Fibroblast of upper back skin (primary cell): ENCODE measurements at regions not wholly inside any gene's neighbourhood (a gene's known extent, or its start where the extent isn't known, plus 50 kb on each side); places are given as distances from the start of the nearest gene placed in this dataset.
"Not testable (repeated sequence)": the region's sequence is repeated elsewhere in the genome, so short reads cannot be mapped to it uniquely, and the experiment has no call there.

Experiments used
- DNase-seq: peaks from one replicate; pipeline ENCODE4 v3.0.0-alpha.2; 2013

DNA sequence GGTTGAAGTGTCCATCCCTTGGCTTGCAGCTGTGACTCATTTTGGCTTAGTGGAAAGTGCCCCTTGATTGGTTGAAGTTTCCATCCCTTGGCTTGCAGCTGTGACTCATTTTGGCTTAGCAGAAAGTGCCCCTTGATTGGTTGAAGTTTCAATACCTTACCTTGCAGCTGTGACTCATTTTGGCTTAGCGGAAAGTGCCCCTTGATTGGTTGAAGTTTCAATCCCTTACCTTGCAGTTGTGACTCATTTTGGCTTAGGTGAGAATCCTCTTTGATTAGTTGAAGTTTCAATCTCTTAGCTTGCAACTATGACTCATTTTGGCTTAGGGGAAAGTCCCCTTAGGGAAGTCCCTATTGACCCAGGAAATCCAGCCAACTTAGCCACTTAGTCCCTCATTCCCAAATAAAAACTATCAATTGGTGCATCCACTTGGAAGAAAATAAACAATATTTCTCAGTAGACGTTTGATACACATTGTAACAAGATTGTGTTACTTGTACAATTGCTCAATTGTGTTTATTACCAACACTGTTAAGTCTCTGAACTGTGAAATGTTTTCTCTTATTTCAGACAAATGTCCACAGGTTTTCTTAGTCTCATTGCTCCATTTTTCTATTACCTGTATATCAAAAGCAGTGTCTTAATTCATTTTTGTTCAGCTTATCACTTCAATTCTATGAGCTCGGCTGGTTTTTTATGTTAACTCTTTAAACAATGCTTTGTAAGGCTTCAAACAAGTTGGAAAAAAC lies 2308.8 kb upstream of the ACO1 start:
- DNase-seq: no peak

DNA sequence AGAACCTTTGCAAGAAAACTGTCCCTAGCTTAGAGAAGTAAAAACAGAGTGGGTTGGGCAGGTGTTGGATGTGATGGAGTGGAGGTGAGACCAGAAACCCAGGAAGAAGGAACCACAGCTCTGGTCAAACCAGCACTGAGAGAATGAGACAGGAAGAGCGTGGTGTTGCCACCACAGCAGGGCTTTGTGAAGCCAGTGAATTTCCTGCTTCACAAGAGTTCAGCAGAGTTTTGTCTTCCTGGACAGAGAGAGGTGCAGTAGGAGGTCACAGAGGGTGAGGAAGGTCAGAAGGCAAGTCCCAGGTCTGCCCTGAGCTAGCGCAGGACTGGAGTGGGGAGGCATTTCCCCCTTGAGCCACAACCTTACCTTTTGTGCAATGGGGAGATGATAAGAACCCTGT lies 2306.2 kb upstream of the ACO1 start:
- DNase-seq: no peak

DNA sequence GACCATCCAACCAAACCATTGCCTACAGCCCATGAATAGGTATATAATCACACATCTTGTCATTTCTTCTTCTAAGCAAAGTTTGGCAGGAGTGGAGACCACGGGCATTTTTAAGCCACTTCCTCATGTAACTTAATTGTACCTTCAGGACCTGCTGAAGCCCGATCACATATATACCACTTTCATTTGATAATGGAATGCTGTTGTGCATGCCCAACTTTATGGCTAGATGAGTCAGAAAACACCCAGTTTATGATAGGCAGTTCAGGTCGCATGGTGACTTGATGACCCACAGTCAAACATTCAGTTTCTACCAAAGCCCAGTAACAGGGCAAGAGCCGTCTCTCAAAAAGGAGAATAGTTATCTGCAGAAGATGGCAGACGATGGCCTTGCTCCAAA lies 2295.0 kb upstream of the ACO1 start:
- no peak for DNase-seq

DNA sequence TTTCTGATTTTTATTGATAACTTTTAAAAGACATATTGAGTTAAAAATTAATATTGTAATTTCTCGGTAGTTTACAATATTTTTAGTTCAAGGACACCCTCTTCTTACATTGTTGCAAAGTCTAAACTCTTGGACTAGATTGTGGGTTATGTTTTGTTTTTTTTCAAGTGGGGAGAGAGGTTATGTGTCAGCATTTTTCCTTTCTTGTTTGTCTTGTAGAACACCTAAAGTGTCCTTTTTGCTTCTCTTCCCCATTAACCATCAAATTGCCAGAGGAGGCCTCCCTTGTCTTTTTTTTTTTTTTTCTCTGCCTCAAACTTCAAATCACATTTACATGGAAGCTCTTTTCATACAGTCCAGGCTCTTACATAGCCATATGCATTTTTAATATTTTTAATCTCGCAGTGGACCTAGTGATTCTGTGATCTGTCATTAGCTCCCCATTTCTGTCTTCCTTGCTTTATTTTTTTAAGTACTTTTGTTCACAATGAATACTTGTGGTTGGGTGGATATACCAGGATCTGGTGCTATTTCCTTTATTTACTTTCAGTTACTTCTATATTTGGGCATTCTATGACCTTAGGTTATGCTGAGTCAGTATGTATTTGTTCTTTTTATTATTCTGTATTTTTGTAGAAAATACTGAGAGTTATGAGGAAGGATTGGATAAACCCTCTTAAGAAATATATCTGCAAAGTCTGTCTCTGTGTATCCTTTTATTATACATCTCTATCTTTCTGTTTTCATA lies 2280.6 kb upstream of the ACO1 start:
- no peak for DNase-seq

DNA sequence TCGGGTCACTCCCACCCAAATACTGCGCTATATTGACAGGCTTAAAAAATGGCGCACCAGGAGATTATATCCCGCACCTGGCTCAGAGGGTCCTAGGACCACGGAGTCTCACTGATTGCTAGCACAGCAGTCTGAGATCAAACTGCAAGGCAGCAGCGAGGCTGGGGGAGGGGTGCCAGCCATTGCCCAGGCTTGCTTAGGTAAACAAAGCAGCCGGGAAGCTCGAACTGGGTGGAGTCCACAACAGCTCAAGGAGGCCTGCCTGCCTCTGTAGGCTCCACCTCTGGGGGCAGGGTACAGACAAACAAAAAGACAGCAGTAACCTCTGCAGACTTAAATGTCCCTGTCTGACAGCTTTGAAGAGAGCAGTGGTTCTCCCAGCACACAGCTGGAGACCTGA lies 2277.3 kb upstream of the ACO1 start:
- not testable (repeated sequence) for DNase-seq

DNA sequence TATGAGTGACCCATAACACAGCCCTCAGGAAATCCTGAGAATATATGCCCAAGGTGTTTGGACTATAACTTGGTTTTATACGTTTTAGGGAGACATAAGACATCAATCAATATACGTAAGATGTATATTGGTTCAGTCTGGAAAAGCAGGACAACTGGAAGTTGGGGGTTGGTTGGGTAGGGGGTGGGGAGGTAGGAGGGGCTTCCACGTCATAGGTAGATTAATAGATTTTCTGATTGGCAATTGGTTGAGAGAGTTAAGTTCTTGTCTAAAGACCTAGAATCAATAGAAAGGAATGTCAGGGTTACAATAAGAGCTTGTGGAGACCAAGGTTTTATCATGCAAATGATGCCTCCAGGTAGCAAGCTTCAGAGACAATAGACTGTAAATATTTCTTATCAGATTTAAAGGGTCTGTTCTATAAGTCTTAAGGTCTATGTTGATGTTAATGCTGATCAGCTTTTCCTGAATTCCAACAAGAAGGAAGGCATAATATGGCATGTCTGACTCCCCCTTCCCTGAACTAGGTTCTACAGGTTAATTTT lies 2267.7 kb upstream of the ACO1 start:
- no peak for DNase-seq

DNA sequence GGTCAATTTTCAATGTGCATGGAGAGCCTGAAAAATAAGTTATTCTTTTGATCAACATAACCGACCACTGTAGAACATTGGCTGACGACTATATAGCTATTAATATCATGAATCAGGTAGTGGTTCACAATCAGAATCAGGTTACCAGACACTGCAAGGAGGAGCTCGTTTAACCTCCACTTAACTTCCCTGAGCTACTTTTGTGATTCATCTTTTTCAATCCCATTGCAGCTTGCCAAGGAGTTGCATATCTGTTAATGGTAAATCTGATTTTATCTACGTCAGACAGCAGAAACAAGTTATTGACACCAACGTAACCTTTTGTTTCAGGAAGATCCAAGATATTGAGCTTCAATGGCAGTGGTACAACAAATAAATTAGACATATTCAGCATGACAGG lies 2263.8 kb upstream of the ACO1 start:
- no peak for DNase-seq

DNA sequence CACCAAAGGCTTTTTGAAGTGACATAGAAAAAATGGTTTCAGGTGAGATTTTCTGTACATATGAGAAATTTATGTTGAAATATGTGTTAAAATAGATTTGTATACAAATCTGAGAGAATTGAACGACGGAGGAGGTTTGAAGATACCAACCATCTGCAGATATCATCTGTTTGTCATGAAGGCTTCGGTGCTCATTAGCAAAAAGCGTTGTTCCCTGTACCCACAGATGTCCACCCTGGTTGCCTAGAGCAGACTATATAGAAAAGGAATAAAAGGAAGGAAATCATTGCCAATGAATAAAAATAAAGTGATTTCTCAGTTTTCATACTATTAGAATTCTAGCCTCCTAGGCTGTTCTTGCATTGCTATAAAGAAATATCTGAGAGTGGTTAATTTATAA lies 2262.8 kb upstream of the ACO1 start:
- DNase-seq: no peak

DNA sequence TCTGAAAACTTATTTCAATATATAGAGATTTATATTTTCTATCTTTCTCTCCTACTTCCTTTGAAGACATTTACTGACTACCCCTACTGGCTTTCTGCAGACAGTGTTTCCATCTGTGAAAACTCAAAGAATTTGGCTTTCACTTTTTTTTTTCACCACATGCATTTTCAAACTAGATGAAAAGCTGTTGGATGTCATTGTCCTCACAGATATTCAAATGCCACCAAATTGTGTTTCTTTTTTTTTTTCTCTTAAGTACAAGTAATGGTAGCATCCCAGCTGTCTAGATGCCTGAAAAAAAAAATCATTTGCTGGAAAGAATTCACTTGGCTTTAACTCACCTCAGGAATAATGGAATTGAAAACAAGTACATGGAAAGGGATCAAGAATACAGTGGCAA lies 2258.6 kb upstream of the ACO1 start:
- no peak for DNase-seq

DNA sequence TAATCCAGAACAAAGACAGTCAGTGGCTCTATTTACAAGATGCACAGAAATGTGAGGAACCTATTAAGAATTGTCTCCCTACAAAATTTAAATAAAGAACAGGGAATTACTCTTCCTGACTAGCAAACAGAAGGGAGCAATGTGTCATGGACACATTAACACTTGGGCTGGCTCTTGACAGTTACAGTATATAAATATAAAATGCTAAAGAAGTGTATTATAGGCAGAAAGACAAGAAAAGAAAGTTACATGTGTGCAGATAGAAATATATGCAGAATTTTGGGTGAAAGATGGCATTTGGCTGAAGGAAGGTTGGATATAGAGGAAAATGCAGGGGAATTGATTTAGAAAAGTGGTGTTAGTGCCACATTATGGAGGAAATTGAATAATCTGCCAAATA lies 2257.1 kb upstream of the ACO1 start:
- DNase-seq: no peak

DNA sequence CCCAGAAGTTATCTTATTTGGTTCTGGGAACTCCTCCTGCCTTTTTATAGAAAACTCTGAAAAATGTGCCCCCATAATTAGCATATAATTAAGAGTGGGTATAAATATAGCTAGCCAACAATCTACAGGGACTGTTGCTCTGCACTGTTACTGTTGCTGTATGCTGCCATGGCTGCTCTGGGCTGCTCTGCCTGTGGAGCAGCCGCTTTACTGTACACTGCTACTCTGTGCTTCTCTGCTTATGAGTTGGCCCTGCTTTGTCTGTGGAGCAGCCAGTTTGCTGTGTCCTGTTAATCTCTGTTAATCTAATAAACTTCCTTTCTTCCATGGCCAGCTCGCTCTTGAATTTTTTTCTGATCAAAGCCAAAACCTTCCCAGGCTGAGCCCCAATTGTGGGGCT lies 2244.0 kb upstream of the ACO1 start:
- DNase-seq: no peak

DNA sequence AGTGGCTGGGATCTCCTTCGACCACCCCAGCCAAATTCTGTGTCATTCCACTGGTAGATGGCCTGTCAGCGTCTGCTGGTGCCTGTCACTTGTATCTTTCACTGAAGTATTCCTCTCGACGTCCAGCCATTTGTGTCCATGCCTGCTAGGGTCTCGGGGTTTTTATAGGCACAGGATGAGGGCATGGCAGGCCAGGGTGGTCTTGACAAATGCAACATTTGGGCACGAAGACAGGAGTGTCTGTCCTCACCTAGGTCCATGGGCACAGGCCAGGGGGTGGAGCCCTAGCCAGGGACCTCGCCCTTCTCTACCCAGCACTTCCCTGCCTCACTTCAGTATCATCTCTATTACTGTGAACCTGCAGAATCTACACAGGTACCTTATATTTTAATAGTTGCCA lies 2223.9 kb upstream of the ACO1 start:
- no peak for DNase-seq

DNA sequence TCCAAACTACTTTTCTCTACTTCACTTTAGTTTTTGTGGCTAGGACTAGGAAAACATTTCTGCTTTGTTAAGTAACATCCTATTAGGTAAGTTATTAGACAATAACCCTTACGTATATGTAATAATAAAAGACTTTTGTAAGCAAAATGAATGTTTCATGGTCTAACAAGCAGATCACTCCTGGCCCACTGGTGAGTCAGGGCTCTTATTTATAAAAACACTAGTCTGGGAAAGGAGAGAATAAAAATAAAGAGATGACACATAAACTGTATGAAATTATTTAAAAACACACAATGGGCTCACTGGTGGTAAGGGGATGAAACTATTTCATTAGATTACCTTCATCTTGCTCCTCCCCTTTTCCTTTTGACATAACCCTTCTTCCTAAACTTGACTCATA lies 2212.2 kb upstream of the ACO1 start:
- no peak for DNase-seq

DNA sequence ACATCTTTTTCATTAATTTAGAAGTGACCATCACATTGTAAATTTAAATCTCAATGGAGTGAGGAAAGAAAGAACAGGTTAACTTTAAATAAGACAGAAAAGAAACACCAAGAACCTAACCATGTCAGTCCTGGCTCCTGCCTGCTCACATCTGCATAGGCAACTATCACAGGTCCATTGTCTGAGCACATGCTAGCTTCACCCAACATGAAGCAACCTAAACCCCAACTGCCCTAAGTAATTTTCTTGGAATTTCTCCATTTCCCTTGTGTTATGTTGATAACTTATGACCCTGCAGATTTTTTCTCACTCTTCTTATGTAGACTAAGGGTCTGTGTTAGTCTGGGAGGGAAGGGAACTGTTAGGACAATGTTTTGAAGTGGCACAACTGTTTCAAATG lies 2205.8 kb upstream of the ACO1 start:
- no peak for DNase-seq

DNA sequence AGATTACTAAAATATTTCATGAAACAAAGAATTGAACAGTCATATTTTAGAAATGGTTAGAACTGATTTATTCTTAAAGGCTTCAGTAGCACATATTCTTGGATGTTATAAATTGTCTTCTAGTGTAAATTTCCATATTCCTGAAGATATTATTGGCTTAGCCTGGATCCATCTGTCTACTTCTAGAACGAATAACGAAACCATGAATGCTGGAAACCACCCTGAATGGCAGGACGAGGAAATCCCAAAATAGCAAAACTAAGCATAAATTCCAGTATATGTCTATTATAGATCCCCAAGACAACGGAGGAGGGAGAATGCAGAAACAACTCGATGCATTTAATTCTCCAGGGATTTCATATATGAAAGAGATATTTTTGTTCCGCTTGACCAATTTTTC lies 2191.0 kb upstream of the ACO1 start:
- no peak for DNase-seq

DNA sequence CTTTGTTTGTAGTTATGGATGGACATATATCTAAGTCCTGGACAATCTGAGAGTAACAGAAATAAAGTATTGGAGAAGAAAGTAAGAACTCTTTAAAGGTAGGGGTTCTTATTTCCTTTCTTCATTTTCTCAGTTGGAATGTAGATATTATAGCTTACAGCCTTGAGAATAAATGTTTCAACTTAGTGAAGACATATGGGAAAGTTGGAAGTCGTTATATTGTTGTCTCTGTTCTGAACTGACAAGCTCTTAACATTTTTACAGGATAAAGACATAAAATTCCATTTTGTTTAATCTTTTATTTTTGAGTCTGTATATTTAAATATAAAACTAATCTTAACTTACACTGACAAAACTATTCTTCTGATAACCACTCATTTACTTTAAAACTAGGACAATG lies 2187.5 kb upstream of the ACO1 start:
- DNase-seq: no peak

DNA sequence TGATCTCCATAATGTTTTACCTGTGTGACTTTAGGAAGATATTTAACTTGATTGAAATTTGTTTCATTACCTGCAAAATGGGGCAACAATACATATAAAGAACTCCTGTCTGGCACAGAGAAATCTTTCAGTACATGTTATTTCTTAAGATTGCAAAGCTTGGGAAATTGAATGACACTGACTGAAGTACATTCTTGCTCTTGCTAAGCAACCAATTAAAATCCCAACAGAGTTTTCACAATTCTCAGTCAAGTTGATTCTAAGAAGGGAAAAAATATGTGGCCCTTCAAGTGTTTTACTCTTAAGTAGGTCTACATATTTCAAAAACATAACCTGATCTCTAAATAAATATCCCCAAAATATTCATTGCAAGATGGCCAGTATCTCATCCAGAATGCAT lies 2187.0 kb upstream of the ACO1 start:
- no peak for DNase-seq

DNA sequence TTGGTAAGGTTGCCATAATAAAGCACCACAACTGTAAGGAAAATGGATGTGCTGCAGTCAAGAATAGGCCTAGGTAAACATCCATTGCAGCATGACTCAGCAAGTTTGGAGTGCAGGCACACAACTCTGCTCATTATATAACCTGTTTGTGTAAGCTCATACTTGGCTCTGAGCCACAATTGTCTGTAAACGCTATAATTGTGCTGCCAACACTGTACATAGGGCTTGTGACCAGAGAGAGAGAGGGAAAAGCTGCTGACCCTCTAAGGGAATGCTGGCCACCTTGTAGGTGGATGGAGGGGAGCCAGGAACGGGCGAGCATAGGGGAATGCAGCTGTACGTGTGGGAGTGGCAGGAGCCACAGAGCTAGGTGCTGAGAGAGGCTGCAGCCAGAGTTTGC lies 2186.5 kb upstream of the ACO1 start:
- no peak for DNase-seq

DNA sequence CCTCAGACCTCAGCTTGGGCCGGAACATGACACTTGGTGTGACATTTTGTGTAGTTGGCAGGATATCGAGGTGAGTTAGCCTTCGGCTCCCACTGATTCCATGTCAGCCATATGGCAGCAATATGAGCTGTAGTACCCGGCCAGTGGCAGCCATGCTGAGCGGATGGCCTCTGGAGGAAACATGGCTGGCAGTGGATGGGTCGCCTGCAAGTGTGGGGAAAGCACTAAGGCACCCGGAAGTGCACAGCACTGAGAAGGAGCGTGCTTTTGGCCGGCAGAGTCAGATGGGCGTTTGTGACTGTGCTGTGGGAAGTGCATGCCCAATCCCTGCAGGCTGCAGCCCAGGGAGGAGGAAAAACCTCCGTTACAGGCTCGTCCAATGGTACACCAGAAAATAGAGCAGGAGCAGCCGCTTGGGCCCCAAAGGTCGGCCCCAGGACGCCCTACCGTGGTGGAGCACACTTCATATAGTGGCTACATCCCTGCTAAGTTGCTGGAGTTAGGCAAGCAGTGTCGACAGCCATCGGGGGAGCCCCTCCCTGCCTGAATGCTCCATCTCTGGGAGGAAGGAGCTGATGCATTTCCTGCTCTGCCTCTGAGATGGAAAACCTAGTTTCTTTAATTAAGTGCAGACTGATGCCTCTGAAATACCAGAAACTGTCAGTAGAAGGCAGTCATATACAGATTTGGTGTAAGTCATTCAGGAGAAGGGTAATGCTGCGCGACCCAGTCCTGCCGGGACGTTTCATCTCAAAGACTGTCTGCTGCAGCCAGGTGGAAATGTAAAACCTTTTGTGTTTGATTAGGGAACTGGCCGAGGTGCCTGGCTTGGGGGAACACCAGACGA lies 2185.8 kb upstream of the ACO1 start:
- DNase-seq: no peak

DNA sequence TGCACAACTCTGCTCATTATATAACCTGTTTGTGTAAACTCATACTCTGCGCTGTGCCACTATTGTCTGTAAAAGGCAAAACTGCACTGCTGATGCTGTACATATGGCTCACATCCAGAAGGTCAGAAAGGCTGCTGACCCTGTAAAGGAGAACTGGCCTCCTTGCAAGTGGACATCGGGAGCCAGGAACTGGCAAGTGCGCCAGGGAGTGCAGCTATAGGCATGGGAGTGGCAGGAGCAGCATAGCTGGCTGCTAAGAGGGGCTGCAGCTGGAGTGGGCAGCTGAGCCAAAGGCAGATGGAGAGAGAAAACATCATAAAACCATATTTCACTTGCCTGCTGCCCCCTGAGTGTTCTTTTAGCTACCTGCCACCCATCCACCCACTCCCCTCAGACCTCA lies 2183.4 kb upstream of the ACO1 start:
- no peak for DNase-seq

DNA sequence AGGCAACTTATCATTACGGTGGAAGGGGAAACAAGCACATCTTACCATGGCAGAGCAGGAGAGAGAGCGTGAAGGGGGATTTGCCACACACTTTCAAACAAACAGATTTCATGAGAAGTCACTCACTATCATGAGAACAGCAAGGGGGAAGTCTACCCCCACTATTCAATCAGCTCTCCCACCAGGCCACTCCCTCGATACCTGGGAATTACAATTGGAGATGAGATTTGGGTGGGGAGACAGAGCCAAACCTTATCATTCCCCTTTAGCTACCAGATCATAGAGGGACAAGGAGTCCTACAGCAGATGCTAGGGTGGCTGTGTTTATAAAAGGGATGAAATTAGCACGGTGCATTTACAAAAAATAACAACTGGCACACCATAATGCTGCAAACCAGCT lies 2149.4 kb upstream of the ACO1 start:
- no peak for DNase-seq

DNA sequence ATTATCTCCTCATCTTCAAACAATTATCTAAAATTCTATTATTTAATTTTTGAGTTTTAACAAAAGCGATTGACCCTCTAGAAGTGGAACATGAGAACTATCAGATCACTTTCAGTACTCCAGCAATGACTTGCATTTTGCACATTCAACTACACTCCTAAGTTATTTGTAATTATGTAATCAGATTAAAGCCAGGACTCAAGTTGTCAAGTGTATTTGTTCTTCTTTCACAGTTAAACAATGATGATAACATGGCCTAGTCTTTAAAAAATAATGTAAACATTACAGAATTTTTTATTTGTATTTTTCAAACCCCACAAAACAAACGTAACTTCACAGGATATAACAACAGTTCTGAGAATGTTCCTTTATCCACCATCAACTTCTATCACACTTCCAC lies 2148.9 kb upstream of the ACO1 start:
- DNase-seq: no peak

DNA sequence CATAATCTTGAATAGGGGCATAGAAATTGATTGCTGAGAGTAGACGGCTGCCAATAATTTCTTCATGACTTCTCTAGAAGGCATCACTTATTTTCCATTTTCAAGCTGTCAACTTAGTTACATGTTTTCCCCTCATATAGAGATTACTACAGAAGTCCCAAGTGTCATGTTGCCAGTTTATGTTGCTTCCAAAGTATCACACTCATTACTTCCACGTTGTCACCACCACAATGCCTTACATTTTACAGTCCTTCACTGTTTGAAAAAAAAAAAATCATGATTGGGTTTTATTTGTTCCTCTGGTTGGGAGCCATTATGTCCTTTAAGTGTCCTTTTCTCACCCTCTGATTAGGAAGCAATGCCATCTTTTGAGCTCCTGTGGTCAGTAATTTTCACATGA lies 2144.6 kb upstream of the ACO1 start:
- DNase-seq: no peak

DNA sequence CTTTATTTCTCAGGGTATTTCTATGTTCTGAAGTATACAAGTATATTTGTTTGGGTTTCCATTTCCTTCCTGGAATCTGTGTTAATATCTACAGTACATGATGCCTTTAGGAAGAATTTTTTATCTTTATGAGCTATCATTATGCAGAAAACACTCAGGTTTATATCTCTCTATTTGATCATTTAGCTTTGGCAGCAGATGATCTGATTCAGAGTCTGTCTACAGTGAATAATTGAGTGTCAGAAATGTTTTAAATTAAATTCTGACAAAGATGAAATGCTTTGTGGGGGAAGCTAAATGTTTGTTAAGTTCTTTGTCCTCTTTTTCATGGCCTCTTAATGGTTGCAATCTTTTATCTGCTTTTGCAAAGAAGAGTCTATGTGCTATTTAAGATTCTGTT lies 2141.0 kb upstream of the ACO1 start:
- DNase-seq: no peak
